Sciatic nerve (tissue), 2 donors: ENCODE measurements at regions not wholly inside any gene's neighbourhood (a gene's known extent, or its start where the extent isn't known, plus 50 kb on each side); places are given as distances from the start of the nearest gene placed in this dataset.

ENCODE experiments used
- ATAC-seq: fragments of 200-7000 bp; cut with Tn5 transposase; one replicate; pipeline ENCODE4 v1.9.1; 2020; ENCODE audit warnings: mild to moderate bottlenecking, moderate library complexity
- DNase-seq: peaks from one replicate; pipeline ENCODE4 v3.0.0-alpha.2; 2020; ENCODE audit warnings: low spot score
- intact Hi-C: fragments of 100-400 bp; cut with DNase I; formaldehyde crosslinking; loops from one replicate; pipeline ENCODE4 v1.14.2; 2022
- donor health status: DM: no; HTN: no; CAD: no.
- donor health status: DM: no; HTN: no; CAD: no.

DNA sequence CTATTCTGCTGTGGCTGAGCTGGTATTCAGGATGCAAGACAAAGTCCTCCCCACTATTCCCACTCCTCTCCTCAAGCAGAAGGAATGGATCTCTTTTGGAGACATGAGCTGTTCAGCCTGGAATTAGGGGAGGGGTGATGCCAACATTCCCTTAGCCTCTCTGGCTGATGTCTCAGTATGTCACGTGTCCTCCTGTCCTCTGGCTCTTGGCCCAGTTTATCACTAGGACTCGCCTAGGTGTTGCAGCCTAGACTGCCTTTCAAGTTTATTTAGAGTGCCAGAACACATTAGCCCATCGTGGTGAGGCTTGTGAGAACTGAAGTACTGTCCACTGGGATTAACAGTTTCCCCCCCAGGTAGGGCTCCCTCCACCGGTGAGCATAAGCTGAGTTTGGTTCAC, 239.9 kb upstream of the MIS18BP1 start:
- intact Hi-C loops = no loop called here
- ATAC-seq = no peak
- no peak for DNase-seq

GRCh38 chr14:45491914-45492313, 238.9 kb upstream of the MIS18BP1 start:
- ATAC-seq = no peak

DNA sequence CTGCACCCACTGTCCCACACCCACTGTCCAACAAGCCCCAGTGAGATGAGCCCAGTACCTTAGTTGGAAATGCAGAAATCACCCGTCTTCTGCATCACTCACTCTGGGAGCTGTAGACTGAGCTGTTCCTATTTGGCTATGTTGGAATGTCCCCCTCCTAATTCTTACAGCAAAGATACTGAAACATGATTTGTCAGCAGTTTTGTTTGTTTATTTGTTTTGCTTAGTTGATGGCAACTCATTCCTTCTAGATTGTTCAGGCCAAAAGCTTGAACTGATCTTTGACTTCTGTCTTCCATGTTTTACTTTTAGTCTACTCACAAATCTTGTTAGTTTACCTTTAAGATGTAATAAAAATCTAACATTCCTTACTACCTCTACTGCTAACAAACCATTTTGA, 233.6 kb upstream of the MIS18BP1 start:
- no peak for ATAC-seq
- DNase-seq = no peak
- intact Hi-C loops = no loop called here

More at GRCh38 chr14:45491914-45492313, 238.9 kb upstream of the MIS18BP1 start:
- no peak for DNase-seq
- intact Hi-C loops = no loop called here

DNA sequence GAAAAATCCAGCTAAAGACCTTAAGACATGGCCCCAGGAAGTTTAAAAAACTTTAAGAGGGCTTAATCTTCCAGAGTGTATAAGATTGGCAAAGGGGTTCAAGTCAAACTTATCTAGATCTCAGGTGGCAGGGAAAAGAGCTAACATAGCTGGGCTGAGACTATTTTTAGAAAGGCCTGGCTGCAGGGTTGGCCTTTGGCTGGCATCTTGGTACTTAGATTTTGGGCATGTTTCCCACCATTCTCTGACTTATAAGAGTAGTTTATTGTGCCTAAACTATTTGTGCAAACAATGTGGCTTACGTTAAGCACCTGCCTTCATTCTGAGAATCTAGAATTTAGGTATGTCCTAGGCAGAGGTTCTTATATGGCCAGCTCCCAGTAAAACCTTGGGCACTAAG, 214.0 kb upstream of the MIS18BP1 start:
- no peak for DNase-seq
- intact Hi-C loops = no loop called here
- ATAC-seq = no peak

GRCh38 chr14:45434221-45434620, 181.2 kb upstream of the MIS18BP1 start:
- intact Hi-C loops = no loop called here
- DNase-seq (no peak), ATAC-seq (no peak)

DNA sequence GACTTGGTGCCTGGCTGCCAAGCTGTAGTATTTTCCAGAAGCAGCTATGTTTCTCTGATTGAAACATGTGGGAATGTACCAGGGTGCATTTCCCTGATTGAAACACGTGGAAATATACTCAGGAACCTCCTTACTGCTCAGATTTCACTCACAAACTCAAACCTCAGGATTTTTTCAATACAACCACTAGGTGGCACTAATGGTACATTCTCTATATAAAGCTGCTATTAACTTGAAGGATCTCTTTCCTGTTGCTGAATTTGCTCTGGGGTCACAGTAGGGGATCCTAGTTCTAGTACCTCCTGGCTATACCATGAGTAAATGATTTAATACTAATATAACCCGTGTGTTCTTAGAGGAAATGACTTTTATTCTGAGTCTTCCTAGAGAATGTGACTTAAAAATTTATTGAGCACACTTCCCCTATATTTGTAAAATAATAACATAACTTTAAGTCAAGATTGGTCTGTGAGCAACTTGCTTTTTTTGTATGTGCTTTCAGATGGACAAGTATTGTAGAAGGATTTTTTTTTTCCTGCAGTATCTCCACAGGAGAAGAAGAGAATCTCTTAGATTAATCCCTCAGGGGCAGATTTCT, 173.8 kb upstream of the MIS18BP1 start:
- ATAC-seq (no peak), DNase-seq (no peak)
- intact Hi-C loops = no loop called here

DNA sequence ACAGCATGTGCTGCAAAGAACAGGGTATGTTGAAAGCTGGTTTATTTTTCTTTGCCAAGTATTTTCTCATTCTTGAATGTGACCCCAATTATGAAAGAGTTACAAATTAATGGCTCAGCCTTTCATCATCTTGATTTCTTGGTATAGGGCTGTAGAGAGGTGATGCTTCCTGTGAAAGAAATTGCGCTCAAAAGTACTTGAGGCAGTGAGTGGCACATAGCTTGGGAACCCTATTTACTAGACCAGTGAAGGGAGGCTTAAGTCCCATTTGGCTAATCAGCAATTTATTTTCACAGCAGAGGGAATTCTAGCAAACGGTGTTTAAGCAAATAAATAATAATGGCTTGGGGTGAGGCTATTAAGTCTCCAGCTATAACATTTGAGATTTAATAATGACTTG, 153.9 kb upstream of the MIS18BP1 start:
- no peak for ATAC-seq
- intact Hi-C loops = no loop called here

DNA sequence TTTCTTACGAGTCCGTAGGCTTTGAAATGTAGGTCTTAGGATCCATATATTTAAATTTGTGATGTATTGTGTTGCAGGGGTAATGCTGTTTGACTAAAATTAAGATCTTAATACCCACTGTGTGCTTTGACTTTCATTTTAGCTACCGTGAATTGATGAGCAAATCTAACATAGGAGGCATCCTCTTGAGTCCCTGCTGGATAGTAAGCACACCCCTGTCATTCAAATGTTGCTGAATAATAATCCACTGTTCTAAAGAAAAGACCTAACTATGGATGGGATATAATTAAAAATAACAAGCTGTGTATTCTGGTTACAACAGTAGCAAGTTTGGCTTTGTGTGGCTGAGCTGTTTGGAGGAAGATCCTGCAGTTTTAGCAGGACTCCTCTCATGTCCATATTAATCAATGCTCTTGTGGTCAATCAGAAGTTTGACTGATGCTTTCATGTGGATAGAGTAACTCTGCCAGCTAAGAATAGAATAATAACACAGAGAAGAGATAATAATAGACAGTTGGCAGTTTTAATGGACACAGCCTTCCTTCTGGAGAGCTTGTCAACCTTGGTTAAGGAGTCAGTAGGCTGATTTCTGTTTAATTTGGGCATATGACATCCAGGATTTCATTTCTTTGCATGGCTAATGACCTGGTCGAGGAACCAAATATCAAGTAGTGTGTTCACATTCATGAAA, 148.1 kb upstream of the MIS18BP1 start:
- intact Hi-C loops = no loop called here
- DNase-seq (no peak), ATAC-seq (no peak)

More for the DNA sequence above, 153.9 kb upstream of the MIS18BP1 start:
- no peak for DNase-seq

DNA sequence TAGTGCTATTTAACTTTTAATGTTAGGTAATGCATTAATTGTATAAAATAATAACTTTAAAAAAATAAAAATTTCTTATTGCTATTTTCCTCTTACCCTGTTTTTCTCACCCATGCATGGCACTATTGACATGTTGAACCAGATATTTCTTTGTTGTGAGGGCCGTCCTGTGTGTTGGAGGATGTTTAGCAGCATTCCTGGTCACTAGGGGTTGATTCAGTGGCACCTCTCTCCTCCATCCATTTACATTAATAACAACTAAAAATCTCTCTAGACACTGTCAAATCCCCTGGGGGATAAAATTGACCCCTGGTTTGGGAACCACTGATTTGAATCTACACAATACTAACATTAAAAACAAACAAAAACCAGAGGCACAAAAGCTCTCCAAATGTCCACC, 147.5 kb upstream of the MIS18BP1 start:
- no peak for ATAC-seq
- DNase-seq = no peak
- intact Hi-C loops = no loop called here

- ATAC-seq (no peak), DNase-seq (no peak)
- intact Hi-C loops = no loop called here
Measured at GRCh38 chr14:45381091-45381490, 128.1 kb upstream of the MIS18BP1 start.

DNA sequence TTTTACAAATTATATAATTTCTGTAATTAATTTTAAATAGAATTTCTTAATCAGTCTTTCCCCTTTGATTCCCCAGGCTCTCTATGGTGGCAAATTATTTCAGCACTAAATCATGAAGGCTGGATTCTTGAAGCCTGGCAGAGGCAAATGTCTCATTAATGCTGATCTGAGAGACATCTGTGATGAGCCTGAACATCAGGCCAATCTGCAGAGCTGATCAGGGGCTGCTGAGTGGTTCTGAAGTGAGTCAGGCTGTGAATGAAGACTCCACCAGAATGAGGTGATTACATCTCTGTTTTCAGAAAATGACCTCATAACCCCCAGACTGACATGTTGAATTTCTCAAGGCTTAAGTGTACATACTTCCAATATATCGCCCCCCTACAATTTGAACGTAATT, 124.2 kb upstream of the MIS18BP1 start:
- ATAC-seq (no peak), DNase-seq (no peak)
- intact Hi-C loops = no loop called here

DNA sequence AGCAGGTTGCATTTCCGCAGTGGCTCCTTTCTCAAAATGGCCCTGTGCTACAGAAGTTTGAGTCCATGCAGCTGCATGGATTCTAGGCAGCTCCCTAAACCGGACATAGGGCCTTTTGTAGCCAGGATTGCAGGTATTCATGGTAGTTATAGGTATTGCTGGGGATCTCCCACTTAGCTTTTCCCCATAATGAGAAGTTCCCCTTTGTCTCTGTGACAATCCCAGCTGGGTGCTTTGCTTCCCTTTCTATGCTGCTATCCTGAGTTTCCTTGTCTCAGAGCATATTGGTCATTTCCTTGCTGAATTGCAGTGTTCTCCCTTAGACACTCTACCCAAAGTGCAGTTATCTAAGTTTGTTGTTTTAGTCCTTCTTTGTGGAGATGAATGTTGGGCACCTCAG, 120.9 kb upstream of the MIS18BP1 start:
- no peak for DNase-seq
- no peak for ATAC-seq
- intact Hi-C loops = no loop called here

DNA sequence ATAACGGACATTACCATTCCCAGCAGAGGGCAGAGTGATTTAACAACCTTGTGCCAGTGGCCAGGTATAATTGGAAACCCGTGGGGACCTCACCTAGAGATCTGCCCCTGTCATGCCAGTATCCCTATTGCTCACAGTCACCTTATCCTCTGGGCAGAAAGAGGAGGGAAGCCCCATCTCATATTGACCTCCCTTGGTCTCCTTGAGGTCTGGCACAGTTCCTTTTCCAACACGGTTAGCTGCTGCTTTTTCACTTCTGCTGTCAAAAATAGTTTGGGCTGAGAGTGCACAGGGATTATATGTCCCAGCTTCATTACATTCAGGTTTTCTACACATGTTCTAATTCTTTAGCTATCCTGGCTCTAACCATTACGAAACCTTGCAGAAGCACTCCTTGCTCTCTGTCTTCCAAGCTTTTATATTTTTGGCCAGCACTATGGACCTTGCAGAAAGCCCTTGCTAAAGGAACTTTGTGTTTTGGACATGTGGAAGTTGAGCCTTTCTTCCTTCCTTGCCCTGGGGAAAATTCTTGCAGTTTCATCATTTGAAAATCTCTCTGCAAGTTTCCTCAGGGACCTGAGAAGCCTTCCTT, 111.7 kb upstream of the MIS18BP1 start:
- ATAC-seq (no peak), DNase-seq (no peak)
- intact Hi-C loops = no loop called here

- intact Hi-C loops = no loop called here
Measured at GRCh38 chr14:45362505-45362904, 109.5 kb upstream of the MIS18BP1 start.

DNA sequence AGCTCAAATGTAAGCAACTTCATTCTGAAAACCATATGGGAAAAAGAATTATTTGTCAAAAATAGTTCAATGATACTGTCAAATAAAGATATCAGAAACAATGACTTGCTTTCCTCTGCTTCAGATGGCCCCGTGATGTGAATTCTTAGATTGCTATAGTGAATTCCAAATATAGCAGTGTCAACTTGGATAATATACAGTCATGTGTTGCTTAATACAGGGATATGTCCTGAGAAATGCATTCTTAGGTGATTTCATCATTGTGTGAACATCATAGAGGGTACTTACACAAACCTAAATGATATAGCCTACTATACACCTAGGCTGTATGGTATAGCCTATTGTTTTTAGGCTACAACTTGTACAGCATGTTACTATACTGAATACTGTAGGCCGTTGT, 108.7 kb upstream of the MIS18BP1 start:
- ATAC-seq (no peak), DNase-seq (no peak)
- intact Hi-C loops = no loop called here

More at GRCh38 chr14:45362505-45362904, 109.5 kb upstream of the MIS18BP1 start:
- DNase-seq (no peak), ATAC-seq (no peak)

GRCh38 chr14:45359746-45360145, 106.7 kb upstream of the MIS18BP1 start:
- ATAC-seq (no peak), DNase-seq (no peak)
- intact Hi-C loops = no loop called here

DNA sequence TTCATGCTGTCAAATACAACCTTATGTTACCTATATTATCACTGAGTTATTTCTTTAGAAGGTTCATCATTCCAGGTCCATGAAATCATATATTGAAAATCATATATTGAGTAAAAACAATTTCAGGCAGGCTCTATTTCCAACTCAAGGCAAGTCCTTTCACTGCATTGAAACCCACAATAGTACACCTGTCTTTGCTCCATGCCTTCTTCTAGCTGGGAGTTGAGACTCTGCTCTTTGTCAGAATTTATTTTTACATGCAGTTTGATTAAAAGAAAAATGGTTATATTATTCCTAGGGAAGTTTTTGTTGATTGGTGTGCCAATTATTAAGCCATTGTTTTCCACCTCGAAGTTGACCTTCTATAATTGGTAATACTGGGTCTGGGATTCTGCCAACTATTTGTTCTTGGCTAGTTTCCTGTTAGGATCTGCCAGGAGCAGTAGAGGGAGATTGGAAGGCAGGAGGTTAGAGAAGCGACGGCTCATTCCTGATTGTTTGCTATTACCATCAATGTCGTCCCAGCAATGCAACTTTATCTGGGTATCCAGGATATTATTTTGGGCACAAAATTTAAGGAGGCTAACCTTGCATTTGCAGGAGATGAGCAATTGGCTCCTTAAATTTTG, 79.5 kb upstream of the MIS18BP1 start:
- no peak for DNase-seq
- intact Hi-C loops = no loop called here
- no peak for ATAC-seq

DNA sequence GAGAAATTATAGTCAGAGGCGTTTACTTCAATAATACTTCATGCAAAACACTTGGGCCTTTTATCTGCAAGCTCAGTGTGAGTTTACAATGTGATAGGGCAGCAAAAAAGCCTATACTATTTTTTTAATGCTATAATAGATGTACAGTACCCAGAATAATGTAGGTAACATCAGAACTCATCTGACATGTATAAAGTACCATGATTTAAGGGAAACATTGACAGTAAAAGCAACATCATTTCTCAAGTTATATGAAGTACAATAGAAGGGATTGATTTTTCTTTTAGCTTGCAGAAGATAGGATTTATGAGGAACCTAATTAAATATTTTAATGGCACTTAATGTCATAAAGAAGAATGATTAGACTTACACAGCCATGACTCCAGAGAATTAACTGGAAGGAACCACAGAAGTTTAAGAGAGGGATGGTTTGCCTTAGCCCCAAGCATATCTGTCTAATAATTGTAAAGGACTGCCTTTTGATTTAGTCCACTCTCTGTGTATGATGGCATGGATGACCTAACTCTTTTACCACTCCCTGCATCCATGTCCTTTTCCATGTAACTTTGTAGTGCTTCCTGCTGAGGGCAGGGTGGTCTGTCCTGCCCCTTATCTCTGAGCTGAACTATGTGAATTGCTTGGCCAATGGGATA, 55.9 kb upstream of the MIS18BP1 start:
- ATAC-seq = no peak
- DNase-seq = no peak
- intact Hi-C loops = no loop called here
